CD4-positive, alpha-beta T cell treated with Interleukin-1 beta for 1 hour (primary cell): ENCODE measurements at regions not wholly inside any gene's neighbourhood (a gene's known extent, or its start where the extent isn't known, plus 50 kb on each side); places are given as distances from the start of the nearest gene placed in this dataset.

Experiments used
- DNase-seq, 2 donors: peaks; one replicate each; pipeline ENCODE4 v3.0.0-alpha.2; 2020 to 2022

GRCh38 chr18:70431203-70431624, 142.4 kb downstream of the SOCS6 start:
- no peak for DNase-seq

GRCh38 chr18:70430501-70431173, 141.8 kb downstream of the SOCS6 start:
- DNase-seq: no peak

DNA sequence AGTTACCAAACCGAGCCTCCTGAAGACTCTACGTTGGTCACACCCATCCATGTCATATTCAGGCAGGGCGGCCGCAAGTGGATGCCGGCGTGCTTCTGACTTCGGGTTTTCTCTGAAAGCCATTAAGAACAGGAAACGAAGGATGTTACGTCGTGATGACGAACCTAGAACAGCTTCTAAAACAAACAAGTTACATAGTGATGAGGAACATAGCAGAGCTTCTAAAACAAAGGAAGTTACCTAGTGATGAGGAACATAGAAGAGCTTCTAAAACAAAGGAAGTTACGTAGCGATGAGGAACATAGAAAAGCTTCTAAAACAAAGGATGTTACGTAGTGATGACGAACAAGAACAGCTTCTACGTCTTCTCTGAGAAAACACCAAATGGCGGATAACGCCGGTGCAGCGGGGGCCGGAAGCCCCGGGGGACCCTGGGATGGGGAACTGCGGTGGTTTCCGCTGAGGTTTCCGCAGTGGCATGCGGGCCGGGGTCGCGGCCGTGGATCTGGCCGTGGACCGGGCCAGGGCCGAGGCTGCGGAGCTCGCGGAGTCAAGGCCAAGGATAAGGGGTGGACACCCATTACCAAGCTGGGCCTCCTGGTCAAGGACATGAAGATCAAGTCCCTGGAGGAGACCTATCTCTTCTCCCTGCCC, 141.1 kb downstream of the SOCS6 start:
- peak in 1 of 2 donors; percentile 8 for DNase-seq

- DNase-seq: no peak
These were observed 139.6 kb downstream of the SOCS6 start for GRCh38 chr18:70428439-70428838.

- DNase-seq: no peak
These were observed 138.0 kb downstream of the SOCS6 start for GRCh38 chr18:70426818-70427217.

DNA sequence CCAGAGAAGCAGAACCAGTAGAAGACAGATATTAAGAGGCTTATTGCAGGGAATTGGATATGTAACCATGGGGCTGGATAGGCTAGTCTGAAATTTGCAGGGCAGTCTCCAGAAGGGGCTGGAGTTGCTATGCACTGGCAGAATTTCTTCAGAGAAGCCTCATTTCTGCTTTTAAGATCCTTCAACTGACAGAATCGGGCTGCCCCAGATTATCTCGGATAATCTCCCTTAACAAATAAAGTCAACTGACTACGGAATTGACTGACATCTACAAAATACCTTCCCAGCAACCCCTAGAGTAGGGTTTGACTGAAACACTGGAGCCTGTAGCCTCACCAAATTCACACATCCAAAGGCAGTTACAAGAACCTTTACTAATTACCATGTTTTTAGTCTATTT, 136.4 kb downstream of the SOCS6 start:
- no peak for DNase-seq

DNA sequence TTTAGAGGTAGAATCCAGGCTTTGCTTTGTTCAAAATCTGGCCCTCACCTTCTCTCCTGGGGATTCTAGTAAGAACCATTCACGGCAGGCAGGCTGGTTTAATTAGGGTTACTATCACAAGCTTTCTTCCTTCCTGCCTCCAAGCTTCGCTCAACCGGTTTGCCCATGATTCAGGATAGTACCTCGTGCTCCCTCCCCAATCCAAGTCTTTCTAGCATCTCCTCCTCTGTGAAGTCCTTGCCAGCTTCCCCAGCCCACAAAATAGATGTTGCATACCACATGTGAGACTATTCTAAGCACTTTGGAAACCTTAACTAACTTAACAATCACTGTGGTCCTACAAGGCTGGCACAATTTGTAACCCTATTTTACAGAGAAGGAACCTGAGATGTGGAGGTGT, 135.1 kb downstream of the SOCS6 start:
- no peak for DNase-seq

DNA sequence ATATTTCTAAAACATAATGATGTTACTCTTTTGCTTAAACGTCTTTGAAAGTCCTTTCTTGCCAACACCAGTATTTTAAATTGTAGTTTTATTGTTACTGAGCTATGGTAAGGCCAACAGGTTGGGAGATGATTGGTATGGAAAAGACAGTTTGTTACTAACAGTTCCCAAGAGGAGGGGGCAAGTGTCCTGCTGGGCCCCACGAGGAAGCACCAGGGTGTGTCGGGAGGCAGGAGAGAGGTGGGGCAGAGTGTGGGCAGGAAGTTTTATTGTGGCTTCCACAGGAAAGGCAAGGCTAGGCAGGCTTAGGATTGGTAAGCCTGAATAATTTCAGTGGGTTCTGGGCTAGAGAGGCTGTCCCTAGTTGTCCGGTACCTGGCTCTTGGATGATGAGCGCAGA, 134.3 kb downstream of the SOCS6 start:
- no peak for DNase-seq

GRCh38 chr18:70422391-70422965, 133.6 kb downstream of the SOCS6 start:
- no peak for DNase-seq

DNA sequence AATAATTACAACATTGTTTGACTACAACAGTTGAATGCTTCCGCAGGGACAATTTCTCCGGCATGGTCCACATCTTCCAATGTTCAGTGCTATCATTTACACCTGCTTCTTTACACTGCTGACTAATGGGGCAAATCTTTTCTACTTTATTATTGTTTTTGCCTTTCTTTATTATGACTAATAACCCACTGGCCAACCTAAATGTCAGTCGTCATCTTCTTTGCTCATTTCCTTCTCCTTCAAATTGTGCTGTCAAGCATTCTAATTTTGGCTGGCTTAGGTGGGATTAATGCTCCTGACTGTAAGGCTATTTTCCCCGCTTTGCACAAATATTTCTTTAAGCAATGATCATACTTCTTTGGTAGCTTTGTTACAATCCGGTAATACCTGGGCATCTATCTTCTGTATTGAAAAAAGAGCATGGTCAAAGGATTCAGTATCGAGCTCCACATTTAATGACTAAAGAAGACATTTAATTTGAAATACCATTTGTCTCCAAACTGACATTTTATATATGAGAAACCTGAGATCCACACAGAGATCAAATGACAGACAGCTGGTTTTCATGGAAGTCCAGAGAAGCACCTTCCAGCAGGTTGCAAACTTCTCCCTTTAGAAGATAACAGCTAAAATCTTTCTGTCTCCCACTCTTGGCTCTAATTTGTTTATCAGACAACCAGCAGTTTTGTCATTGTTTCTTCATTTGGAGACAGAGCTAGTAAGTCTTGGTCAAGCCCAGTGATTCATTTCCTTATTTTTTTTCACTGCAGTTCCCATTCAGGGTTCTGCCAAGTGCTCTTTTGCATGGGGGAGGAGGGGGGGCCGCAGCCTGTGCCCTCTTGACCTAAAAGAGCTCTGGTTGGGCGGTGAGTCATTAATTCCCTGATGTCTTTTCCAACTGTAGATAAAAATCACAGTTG, 132.9 kb downstream of the SOCS6 start:
- peak; percentile 10 to 70 for DNase-seq

- DNase-seq: no peak
These were observed 131.5 kb downstream of the SOCS6 start for GRCh38 chr18:70420146-70420898.

DNA sequence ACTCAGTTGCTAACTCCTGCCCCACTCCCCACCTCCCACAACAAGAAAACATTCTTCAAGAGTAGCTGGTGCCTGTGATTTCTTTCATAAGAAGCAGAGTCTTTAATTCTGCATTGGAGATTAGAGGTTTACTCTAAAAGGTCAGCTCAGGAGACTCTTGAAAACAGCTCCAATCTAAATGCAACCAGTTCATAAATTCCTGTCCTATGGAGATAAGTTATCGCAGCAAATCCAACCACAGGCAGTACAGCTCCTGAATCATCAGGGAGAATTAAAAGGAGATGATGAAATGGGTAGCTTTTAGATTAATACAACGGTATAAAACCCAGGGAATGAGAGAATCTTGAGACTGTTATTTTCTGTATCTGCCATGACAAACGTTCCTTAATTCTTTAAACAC, 130.7 kb downstream of the SOCS6 start:
- no peak for DNase-seq

GRCh38 chr18:70418546-70419311, 129.9 kb downstream of the SOCS6 start:
- no peak for DNase-seq

- no peak for DNase-seq
These were observed 129.0 kb downstream of the SOCS6 start for GRCh38 chr18:70417847-70418246.

DNA sequence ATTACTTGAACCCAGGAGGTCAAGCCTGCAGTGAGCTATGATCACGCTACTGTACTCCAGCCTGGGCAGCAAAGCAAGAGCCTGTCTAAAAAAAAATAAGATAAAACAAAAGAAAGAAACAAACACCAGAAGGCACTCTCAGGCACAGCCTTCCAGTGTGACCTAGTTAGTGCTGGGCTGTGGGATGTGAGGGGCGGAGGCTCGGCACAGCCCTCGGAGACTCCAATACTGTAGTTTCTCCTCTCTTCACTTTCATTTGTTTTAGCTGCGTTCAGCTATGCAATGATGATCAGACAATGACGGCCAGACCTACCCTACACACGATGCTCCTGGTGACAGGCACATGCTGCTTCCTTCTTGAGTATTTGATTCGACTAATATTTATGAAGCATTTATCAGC, 127.7 kb downstream of the SOCS6 start:
- no peak for DNase-seq

- no peak for DNase-seq
These were observed 127.1 kb downstream of the SOCS6 start for GRCh38 chr18:70415823-70416488.

DNA sequence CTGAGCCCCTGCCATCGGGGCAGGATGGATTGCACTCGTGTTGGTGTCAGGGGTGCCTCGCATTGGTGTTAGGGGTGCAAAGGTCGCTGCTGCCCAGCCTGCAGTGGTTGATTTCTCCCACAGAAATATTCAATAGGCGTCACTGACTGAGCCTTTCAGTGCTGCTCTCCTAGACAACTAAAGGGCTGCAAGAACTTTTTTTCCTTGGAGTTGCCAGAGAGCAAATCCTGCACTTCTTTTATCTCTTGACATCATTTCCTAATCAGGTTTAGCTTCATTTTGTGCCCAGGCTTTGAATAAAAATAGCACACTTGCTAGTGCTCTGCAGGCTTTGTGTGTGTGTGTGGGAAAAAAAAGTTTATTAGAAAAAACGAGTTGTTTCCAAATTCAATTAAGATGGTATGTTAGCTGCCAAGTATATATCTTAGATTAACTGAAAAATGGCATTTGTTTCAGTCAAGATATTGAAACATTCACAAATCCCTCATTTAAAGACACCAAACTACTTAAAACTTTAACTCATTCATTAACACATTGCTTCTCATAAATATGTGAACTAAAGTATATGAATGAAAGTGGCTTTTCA, 125.6 kb downstream of the SOCS6 start:
- DNase-seq: no peak

GRCh38 chr18:70413455-70413854, 124.6 kb downstream of the SOCS6 start:
- no peak for DNase-seq

DNA sequence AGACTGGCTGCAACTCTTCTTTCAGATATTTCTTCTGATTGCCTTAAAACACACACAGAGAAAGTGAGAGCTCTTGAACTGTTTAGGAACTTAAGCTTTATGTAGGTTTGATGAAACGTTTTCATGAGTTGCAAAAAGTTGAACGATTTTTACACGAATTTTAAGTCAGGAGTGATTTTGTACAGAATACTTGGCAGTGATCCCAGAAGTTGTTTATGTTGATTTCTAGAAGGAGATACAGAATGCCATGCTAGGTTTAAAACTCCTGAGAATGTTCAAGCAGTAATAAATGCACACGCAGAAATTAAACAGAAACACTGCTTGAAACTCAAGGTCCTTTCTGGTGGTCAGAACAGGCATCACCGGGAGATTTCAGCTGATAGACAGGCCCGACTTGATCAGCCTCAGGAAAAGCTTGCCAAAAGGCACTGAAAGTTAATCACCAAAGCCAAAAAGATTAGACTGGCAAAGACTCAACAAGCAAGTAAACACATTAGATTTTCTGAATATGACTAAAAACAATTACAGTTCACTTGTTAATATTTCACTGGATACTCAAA, 123.1 kb downstream of the SOCS6 start:
- DNase-seq: no peak

DNA sequence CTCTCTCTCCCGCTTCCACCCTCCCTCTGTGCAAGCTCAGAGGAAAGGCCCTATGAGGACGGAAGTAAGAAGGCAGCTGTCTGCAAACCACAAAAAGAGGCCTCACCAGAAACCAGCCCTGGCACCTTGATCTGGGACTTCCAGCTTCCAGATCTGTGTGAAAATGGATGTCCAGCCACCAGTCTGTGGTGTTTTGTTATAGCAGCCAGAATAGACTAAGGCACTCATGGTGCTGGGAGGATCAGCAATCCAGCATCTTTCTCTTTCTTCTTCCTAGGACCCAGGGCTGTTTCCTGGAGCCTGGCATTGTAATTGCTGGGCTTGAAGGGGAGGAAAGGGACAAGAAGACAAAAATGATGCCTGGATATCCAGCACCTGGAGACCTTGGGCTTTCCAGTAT, 122.5 kb downstream of the SOCS6 start:
- no peak for DNase-seq
